ENCODE measurements at regions not wholly inside any gene's neighbourhood (a gene's known extent, or its start where the extent isn't known, plus 50 kb on each side); places are given as distances from the start of the nearest gene placed in this dataset.

DNA sequence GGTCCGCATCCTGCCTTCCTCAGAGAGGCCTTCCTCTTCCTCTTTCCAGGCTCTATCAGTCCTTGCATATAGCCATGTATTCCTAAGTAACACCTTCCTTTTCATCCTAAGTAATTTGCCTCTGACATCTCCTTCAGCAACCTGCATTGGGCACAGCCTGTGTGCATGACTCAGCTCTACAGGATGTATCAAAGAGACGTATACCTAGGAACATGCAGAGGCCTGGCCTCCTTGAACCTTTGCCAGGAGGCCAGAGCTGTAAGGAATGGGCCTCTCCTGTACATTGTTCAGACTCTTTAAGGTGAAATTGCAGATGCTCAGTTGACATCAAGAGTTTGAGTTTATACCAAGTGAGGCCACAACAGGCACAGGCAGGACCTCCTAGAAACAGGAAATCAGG is 76.0 kb upstream of the CELF4 start:
- TF ChIP-seq POLR2A (IDR thresholded peaks at IDR 0.05; ENCODE audit: low read depth, low read length) (no peak), HDAC2 (IDR thresholded peaks at IDR 0.05) (no peak), REST (IDR thresholded peaks at IDR 0.05; ENCODE audit: low read depth, low read length) (no peak), CTCF (IDR thresholded peaks at IDR 0.05 in 2 of 3, conservative IDR thresholded peaks at IDR 0.05 in 1 of 3; ENCODE audit: control insufficient read depth in 2 of 3, extremely low read depth in 1 of 3, insufficient read depth in 1 of 3, low read depth in 3 of 3, low read length in 3 of 3) (no peak)
- TF ChIP-seq, protein P1, sequence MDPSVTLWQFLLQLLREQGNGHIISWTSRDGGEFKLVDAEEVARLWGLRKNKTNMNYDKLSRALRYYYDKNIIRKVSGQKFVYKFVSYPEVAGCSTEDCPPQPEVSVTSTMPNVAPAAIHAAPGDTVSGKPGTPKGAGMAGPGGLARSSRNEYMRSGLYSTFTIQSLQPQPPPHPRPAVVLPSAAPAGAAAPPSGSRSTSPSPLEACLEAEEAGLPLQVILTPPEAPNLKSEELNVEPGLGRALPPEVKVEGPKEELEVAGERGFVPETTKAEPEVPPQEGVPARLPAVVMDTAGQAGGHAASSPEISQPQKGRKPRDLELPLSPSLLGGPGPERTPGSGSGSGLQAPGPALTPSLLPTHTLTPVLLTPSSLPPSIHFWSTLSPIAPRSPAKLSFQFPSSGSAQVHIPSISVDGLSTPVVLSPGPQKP (IDR thresholded peaks at IDR 0.05; ENCODE audit: low read depth, low read length), result no peak

All from GM12878 (cell line).